Heart left ventricle (tissue), 16 donors: ENCODE measurements at regions not wholly inside any gene's neighbourhood (a gene's known extent, or its start where the extent isn't known, plus 50 kb on each side); places are given as distances from the start of the nearest gene placed in this dataset.

Source experiments
- ATAC-seq, 4 donors: fragments of 200-7000 bp; cut with Tn5 transposase; one replicate each; pipeline ENCODE4 v1.9.1; 2020 to 2022; ENCODE audit warnings: moderate library complexity in 4 of 4, mild to moderate bottlenecking in 3 of 4, moderate number of reproducible peaks in 1 of 4
- DNase-seq, 5 donors: peaks; one replicate each; pipeline ENCODE4 v3.0.0-alpha.2; 2020
- H3K27ac ChIP-seq, 12 donors: fragments of 200-600 bp; sonication (generic) in 4 of 12; one replicate each; pipeline versions ENCODE4 v1.5.0 to v1.8.0; 2016 to 2022; ENCODE audit warnings: mild to moderate bottlenecking in 2 of 12
- H3K27me3 ChIP-seq, 9 donors: fragments of 200-600 bp; sonication (generic) in 2 of 9; one replicate each; pipeline versions ENCODE4 v1.5.1 to v1.8.0; 2016 to 2022; ENCODE audit warnings: mild to moderate bottlenecking in 3 of 9
- H3K36me3 ChIP-seq, 9 donors: fragments of 200-600 bp; sonication (generic) in 2 of 9; one replicate each; pipeline versions ENCODE4 v1.5.0 to v1.8.0; 2018 to 2022; ENCODE audit warnings: mild to moderate bottlenecking in 2 of 9
- H3K4me1 ChIP-seq, 12 donors: fragments of 200-600 bp; sonication (generic) in 4 of 12; one replicate each; pipeline versions ENCODE4 v1.5.0 to v1.8.0; 2016 to 2022; ENCODE audit warnings: mild to moderate bottlenecking in 3 of 12
- H3K4me3 ChIP-seq, 12 donors: fragments of 200-600 bp; sonication (generic) in 4 of 12; one replicate each; pipeline versions ENCODE4 v1.5.0 to v1.8.0; 2017 to 2022; ENCODE audit warnings: mild to moderate bottlenecking in 9 of 12, moderate library complexity in 4 of 12
- H3K9me3 ChIP-seq, 12 donors: fragments of 200-600 bp; sonication (generic) in 4 of 12; one replicate each; pipeline versions ENCODE4 v1.5.0 to v1.8.0; 2016 to 2022; ENCODE audit warnings: mild to moderate bottlenecking in 1 of 12
- POLR2A ChIP-seq, 2 donors: fragments of 450-650 bp; IDR thresholded peaks; one replicate each; pipeline ENCODE4 v1.6.1; 2017; ENCODE audit warnings: antibody characterized with exemption in 2 of 2, mild to moderate bottlenecking in 2 of 2, moderate library complexity in 2 of 2
- WGBS, 4 donors: extraction: QIAGEN DNeasy Blood & Tissue Kit in 2 of 4; methylation state at CpG; one replicate each; pipeline versions ENCODE4 v1.1.5 to v1.1.7; 2013 to 2018; 5-methylcytosine and 5-hydroxymethylcytosine counted together
- intact Hi-C, 10 donors: fragments of 100-400 bp; cut with DNase I; formaldehyde crosslinking; loops; one replicate each; pipeline versions ENCODE4 v1.11.1 to v1.14.2; 2022
- TF ChIP-seq, protein P1 (sequence below), 12 donors: fragments of 200-600 bp; sonication (generic) in 4 of 12; IDR thresholded peaks; one replicate each; pipeline versions ENCODE4 v1.5.0 to v1.8.0; 2018 to 2022; ENCODE audit warnings: antibody characterized with exemption in 12 of 12, mild to moderate bottlenecking in 5 of 12
- donor health status: ischemic (EF 13 %, LVEDD 7.1; RV severe dilation, severe dysfunction).
- donor health status: healthy with polysubstance abuse.
- donor health status: DM: no; HTN: yes; CAD: no.
- donor health status: DM: no; HTN: no; CAD: no.
- donor health status: ischemic (EF 25% LVEDD 6.9; RV normal size, moderate dysfunction).
- donor health status: ischemic (EF 25% LVEDD 5.7; RV mildly dilated, moderate dysfunction).
- donor health status: healthy.
- donor health status: DM: yes; HTN: yes; CAD: no.
- donor health status: ischemic (EF 35%, LVEDD 5.7; RV mildly dilated, moderate dysfunction).
- donor health status: nonischemic (EF 11% LVEDD 7.7; RV severe dilation, severe dysfunction).
- donor health status: DM: yes; HTN: yes; CAD: no.
- donor health status: PGD.
- donor health status: ischemic (EF 29% LVEDD 5.4; RV normal size, mild dysfunction).
- donor health status: nonischemic (EF 23%, LVEDD 6.1; RV moderate dilation, normal function).

DNA sequence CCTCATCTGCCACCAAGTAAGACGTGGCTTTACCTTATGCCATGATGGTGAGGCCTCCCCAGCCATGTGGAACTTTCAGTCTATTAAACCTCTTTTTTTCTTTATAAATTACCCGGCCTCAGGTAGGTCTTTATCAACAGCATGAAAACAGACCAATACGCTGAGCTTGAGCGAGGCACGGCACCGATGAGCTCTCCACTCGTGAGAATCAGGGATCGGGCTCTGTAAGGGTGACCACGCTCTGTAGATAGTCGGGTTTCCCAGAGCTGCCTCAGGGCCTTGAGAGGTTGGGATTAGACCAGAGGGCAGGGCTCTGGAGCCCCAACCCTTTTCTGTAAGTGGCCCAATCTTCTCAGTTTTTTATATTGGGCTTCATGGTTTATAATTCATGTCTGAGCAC is 360.3 kb upstream of the MYT1L start:
- no peak for DNase-seq
- no peaks in the 10 kb centered on the region for H3K9me3 ChIP-seq
- H3K4me1 ChIP-seq: no peaks in the 10 kb centered on the region
- intact Hi-C loops: no loop called here
- no peak for TF ChIP-seq POLR2A (IDR thresholded peaks at IDR 0.05)
- TF ChIP-seq, protein P1, sequence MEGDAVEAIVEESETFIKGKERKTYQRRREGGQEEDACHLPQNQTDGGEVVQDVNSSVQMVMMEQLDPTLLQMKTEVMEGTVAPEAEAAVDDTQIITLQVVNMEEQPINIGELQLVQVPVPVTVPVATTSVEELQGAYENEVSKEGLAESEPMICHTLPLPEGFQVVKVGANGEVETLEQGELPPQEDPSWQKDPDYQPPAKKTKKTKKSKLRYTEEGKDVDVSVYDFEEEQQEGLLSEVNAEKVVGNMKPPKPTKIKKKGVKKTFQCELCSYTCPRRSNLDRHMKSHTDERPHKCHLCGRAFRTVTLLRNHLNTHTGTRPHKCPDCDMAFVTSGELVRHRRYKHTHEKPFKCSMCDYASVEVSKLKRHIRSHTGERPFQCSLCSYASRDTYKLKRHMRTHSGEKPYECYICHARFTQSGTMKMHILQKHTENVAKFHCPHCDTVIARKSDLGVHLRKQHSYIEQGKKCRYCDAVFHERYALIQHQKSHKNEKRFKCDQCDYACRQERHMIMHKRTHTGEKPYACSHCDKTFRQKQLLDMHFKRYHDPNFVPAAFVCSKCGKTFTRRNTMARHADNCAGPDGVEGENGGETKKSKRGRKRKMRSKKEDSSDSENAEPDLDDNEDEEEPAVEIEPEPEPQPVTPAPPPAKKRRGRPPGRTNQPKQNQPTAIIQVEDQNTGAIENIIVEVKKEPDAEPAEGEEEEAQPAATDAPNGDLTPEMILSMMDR (IDR thresholded peaks at IDR 0.05): no peak
- peaks cover 0 to 39% (median 3%) of the 10 kb centered on the region in 9 donors for H3K27me3 ChIP-seq
- H3K27ac ChIP-seq: no peak overlapping the region
- WGBS, 4 donors: 86 to 94% (median 90%) methylated on average over 10 of the region's 10 CpGs
- no peaks in the 10 kb centered on the region for H3K36me3 ChIP-seq
- no peak for ATAC-seq
- no peak overlapping the region for H3K4me3 ChIP-seq

DNA sequence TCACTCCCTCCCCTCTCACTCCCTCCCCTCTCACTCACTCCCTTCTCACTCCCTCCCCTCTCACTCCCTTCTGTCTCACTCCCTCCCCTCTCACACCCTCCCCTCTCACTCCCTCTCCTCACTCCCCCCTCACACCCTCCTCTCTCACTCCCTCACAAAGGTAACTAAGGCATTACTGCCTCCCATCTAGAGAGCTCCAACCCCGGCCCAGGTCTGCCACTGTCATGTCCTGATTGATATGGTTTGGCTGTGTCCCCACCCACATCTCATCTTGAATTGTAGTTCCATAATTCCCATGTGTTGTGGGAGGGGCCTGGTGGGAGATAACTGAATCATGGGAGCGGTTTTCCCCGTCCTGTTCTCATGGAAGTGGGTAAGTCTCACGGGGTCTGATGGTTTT is 359.9 kb upstream of the MYT1L start:
- Histone ChIP-seq H3K27me3 (peaks cover 0 to 39% (median 3%) of the 10 kb centered on the region in 9 donors), H3K4me3 (no peak overlapping the region), H3K4me1 (no peaks in the 10 kb centered on the region), H3K27ac (no peak overlapping the region), H3K36me3 (no peaks in the 10 kb centered on the region), H3K9me3 (no peaks in the 10 kb centered on the region)
- no peak for DNase-seq
- no peak for TF ChIP-seq POLR2A (IDR thresholded peaks at IDR 0.05)
- TF ChIP-seq, protein P1 (IDR thresholded peaks at IDR 0.05): no peak
- ATAC-seq: no peak
- intact Hi-C loops: no loop called here
- 54 to 71% (median 64%) methylated on average over 4 of the region's 4 CpGs for WGBS, 4 donors

DNA sequence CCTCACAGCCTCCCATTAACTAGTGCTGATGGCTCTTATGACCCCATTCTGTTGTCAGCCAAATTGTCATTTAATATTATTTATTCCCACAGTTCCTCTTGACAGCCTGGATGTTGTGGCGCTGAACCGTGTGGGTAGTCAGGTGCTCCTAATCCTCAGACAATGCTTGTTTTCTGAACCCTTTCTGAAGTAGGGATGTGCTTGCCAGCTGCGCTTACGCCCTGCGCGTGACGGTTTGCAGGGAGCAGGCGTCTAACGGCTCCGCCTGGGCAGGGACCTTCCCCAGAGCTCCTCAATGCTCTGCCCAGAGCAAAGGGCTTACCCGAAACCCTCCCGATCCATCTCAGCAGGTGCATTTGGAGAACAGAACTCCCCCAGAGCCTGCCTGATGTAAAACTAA is 358.2 kb upstream of the MYT1L start:
- Histone ChIP-seq H3K36me3 (no peaks in the 10 kb centered on the region), H3K4me1 (no peaks in the 10 kb centered on the region), H3K9me3 (no peaks in the 10 kb centered on the region), H3K27ac (no peak overlapping the region), H3K27me3 (peaks cover 0 to 30% (median 0%) of the 10 kb centered on the region in 9 donors), H3K4me3 (no peak overlapping the region)
- no peak for ATAC-seq
- 92 to 96% (median 93%) methylated on average over 12 of the region's 12 CpGs for WGBS, 4 donors
- intact Hi-C loops: no loop called here
- TF ChIP-seq, protein P1 (IDR thresholded peaks at IDR 0.05): no peak
- DNase-seq: no peak

DNA sequence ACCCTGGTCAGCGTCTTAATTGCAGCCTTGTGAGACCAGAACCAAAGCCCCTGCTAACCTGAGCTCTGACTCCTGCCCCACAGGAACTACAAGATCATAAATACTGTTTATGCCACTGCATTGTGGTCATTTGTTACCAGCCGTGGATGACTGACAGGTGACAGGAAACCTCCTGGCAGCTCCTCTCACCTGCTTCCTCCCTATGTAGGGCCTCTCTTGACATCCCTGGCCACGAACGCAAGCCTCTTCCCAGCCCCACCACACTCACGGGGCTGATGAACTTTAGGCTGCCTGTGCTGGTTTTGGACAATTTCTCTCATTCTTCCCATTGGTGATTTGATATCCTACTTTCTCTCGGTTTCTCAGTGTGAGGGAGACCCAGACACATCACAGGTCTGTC is 357.2 kb upstream of the MYT1L start:
- ATAC-seq (no peak), DNase-seq (no peak)
- Histone ChIP-seq H3K36me3 (no peaks in the 10 kb centered on the region), H3K4me3 (no peak overlapping the region), H3K27me3 (peaks cover 0 to 21% (median 0%) of the 10 kb centered on the region in 9 donors), H3K27ac (no peak overlapping the region), H3K9me3 (no peaks in the 10 kb centered on the region), H3K4me1 (no peaks in the 10 kb centered on the region)
- WGBS, 4 donors: 59 to 85% (median 68%) methylated on average over 6 of the region's 6 CpGs
- TF ChIP-seq, protein P1 (IDR thresholded peaks at IDR 0.05): no peak
- TF ChIP-seq POLR2A (IDR thresholded peaks at IDR 0.05): no peak
- intact Hi-C loops: no loop called here
